ENCODE measurements at regions not wholly inside any gene's neighbourhood (a gene's known extent, or its start where the extent isn't known, plus 50 kb on each side); places are given as distances from the start of the nearest gene placed in this dataset.

DNA sequence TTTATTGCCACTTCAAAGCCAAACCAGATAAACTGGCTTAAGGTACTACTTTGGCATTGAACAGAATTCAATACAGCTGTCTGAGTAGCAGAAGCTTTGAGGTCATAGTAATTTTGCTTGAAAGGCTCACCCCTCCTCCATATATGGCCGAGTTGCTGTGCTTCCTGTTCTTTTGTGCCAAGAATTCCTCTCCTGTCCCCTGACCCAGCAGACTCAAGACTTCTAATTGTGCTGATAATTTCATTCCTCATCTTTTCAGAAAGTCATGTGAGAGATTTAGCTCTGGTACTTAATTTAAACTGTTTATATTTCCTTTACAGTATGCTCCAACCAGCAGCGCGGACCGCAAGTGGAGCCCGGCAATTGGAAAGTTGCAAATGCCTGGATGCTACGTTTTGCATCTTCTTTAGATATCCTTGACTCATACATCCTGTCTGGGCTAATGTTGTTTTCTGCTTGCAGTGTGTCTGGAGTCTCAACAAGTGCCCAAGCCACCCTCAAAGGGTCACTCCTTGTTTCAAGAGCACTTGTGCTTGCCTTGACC, 373.4 kb downstream of the PDGFC start:
- no peaks in the 10 kb centered on the region for H3K9me2 ChIP-seq (ENCODE audit: insufficient read depth)
- peaks cover 7% of the 10 kb centered on the region; the same call in 1 of the 2 replicates for H3K4me1 ChIP-seq (replicated peaks; ENCODE audit: insufficient read depth)
- H3K27me3 ChIP-seq (ENCODE audit: insufficient read depth, low read depth), result no peaks in the 10 kb centered on the region
- no peaks in the 10 kb centered on the region for H3K9me3 ChIP-seq (ENCODE audit: insufficient read depth, low read depth)
- intact Hi-C loops (cut with micrococcal nuclease; ENCODE audit: unreplicated experiment), result loop anchor here (10.0 kb wide), 1 partner anchor 447 kb away; no protein-coding TSS in a partner anchor
- H3F3A ChIP-seq (ENCODE audit: insufficient read depth, low read depth), result no peaks in the 10 kb centered on the region
- POLR2A ChIA-PET (ENCODE audit: unreplicated experiment), result interaction anchor here (0.6 kb wide), 1 partner anchor 318 kb away, joined by 3 read pairs; no protein-coding TSS in a partner anchor
- no peaks in the 10 kb centered on the region for H4K20me1 ChIP-seq (ENCODE audit: insufficient read depth)
- CTCF ChIA-PET, result no interaction called here
- BruUV-seq (replicated peaks), result no TSS peak
- no peak overlapping the region for H2AFZ ChIP-seq
- no peak overlapping the region for H3K27ac ChIP-seq
- H3K79me2 ChIP-seq (ENCODE audit: low read depth), result no peaks in the 10 kb centered on the region
- DNase-seq, result peak; percentile 5 to 46
- H3K4me2 ChIP-seq, result peak overlapping the region; percentile 0; the same call in 1 of the 2 replicates
- no peak for TF ChIP-seq EZH2 (IDR thresholded peaks at IDR 0.05; ENCODE audit: low read depth)
- TF ChIP-seq, protein P1, sequence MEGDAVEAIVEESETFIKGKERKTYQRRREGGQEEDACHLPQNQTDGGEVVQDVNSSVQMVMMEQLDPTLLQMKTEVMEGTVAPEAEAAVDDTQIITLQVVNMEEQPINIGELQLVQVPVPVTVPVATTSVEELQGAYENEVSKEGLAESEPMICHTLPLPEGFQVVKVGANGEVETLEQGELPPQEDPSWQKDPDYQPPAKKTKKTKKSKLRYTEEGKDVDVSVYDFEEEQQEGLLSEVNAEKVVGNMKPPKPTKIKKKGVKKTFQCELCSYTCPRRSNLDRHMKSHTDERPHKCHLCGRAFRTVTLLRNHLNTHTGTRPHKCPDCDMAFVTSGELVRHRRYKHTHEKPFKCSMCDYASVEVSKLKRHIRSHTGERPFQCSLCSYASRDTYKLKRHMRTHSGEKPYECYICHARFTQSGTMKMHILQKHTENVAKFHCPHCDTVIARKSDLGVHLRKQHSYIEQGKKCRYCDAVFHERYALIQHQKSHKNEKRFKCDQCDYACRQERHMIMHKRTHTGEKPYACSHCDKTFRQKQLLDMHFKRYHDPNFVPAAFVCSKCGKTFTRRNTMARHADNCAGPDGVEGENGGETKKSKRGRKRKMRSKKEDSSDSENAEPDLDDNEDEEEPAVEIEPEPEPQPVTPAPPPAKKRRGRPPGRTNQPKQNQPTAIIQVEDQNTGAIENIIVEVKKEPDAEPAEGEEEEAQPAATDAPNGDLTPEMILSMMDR (conservative IDR thresholded peaks at IDR 0.05), result no peak
- no peaks in the 10 kb centered on the region for H3K36me3 ChIP-seq (ENCODE audit: low read depth)
- no peak overlapping the region for H3K4me3 ChIP-seq

DNA sequence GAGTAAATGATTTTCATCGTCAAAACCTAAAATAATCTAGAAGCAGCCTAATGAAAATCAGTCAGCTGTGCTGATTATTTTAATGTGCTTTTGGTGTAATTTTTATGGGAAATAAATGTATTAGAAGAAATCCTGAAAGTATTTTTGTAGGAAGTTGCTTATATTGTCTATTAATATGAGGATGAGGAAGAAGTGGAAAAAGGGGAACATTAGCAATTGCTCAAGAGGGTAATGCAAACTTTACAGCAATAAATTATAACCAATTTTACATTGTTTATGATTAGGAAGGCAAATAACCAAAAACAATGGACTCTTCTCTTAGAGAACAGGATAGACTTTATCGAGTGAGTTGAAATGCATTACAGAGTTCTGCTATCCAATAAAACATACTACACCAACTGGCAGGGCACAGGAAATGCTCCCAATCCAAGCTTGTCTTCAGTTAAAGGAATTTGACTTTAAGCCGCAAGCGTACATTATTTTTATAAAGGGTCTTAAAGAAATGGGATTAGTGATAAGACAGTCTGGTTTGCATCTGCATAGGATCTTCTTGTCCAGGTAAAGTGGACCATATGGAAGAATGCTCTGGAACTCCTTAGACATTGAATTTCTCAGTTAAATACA, 374.8 kb downstream of the PDGFC start:
- BruUV-seq (replicated peaks), result no TSS peak
- H3K27ac ChIP-seq, result no peak overlapping the region
- H3K36me3 ChIP-seq (ENCODE audit: low read depth), result no peaks in the 10 kb centered on the region
- no peaks in the 10 kb centered on the region for H3K9me3 ChIP-seq (ENCODE audit: insufficient read depth, low read depth)
- no peak for TF ChIP-seq EZH2 (IDR thresholded peaks at IDR 0.05; ENCODE audit: low read depth)
- TF ChIP-seq, protein P1 (conservative IDR thresholded peaks at IDR 0.05), result no peak
- no peaks in the 10 kb centered on the region for H4K20me1 ChIP-seq (ENCODE audit: insufficient read depth)
- CTCF ChIA-PET, result no interaction called here
- DNase-seq, result no peak
- H3K9me2 ChIP-seq (ENCODE audit: insufficient read depth), result no peaks in the 10 kb centered on the region
- intact Hi-C loops (cut with micrococcal nuclease; ENCODE audit: unreplicated experiment), result loop anchor here (10.0 kb wide), 1 partner anchor 448 kb away; no protein-coding TSS in a partner anchor
- no peak overlapping the region for H3K4me2 ChIP-seq
- no peaks in the 10 kb centered on the region for H3F3A ChIP-seq (ENCODE audit: insufficient read depth, low read depth)
- H3K79me2 ChIP-seq (ENCODE audit: low read depth), result no peaks in the 10 kb centered on the region
- no peak overlapping the region for H2AFZ ChIP-seq
- H3K4me3 ChIP-seq, result no peak overlapping the region
- H3K27me3 ChIP-seq (ENCODE audit: insufficient read depth, low read depth), result no peaks in the 10 kb centered on the region
- peaks cover 7% of the 10 kb centered on the region; the same call in 1 of the 2 replicates for H3K4me1 ChIP-seq (replicated peaks; ENCODE audit: insufficient read depth)
- POLR2A ChIA-PET (ENCODE audit: unreplicated experiment), result interaction anchor here (0.7 kb wide), 1 partner anchor 105 kb away, joined by 3 read pairs; no protein-coding TSS in a partner anchor

DNA sequence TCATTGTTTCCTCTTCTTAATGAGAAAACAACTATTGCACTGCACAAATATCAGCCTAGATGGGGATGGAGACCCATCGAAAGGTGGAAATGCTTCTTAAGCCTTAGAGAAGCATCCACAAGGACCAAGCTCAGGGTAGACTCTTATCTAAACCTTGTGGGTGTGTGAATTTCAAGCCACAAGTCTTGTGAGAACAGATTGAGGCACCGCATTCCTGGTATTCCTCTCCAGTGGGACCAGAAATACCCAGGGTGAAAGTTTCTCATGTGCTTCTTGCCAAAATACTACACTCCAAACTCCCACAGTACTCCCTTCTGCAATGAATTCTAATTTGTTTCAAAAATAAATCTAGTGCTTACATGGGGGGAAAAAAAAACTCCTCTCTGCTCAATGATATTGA, 375.6 kb downstream of the PDGFC start:
- TF ChIP-seq, protein P1 (conservative IDR thresholded peaks at IDR 0.05), result no peak
- no peak for TF ChIP-seq EZH2 (IDR thresholded peaks at IDR 0.05; ENCODE audit: low read depth)
- intact Hi-C loops (cut with micrococcal nuclease; ENCODE audit: unreplicated experiment), result loop anchor here (10.0 kb wide), 1 partner anchor 449 kb away; no protein-coding TSS in a partner anchor
- no peaks in the 10 kb centered on the region for H3K36me3 ChIP-seq (ENCODE audit: low read depth)
- H3K79me2 ChIP-seq (ENCODE audit: low read depth), result no peaks in the 10 kb centered on the region
- H3F3A ChIP-seq (ENCODE audit: insufficient read depth, low read depth), result no peaks in the 10 kb centered on the region
- no peaks in the 10 kb centered on the region for H3K9me2 ChIP-seq (ENCODE audit: insufficient read depth)
- no peak for DNase-seq
- peaks cover 7% of the 10 kb centered on the region; the same call in 1 of the 2 replicates for H3K4me1 ChIP-seq (replicated peaks; ENCODE audit: insufficient read depth)
- no peaks in the 10 kb centered on the region for H3K27me3 ChIP-seq (ENCODE audit: insufficient read depth, low read depth)
- BruUV-seq (replicated peaks), result no TSS peak
- POLR2A ChIA-PET (ENCODE audit: unreplicated experiment), result no interaction called here
- H3K27ac ChIP-seq, result no peak overlapping the region
- no peaks in the 10 kb centered on the region for H3K9me3 ChIP-seq (ENCODE audit: insufficient read depth, low read depth)
- no peak overlapping the region for H3K4me2 ChIP-seq
- CTCF ChIA-PET, result no interaction called here
- no peaks in the 10 kb centered on the region for H4K20me1 ChIP-seq (ENCODE audit: insufficient read depth)
- H3K4me3 ChIP-seq, result no peak overlapping the region
- H2AFZ ChIP-seq, result no peak overlapping the region
